GM19455 (cell line): ENCODE measurements at regions not wholly inside any gene's neighbourhood (a gene's known extent, or its start where the extent isn't known, plus 50 kb on each side); places are given as distances from the start of the nearest gene placed in this dataset.
"Not testable (repeated sequence)": the region's sequence is repeated elsewhere in the genome, so short reads cannot be mapped to it uniquely, and the experiment has no call there.

ENCODE experiments used
- ATAC-seq: cut with Tn5 transposase; IDR thresholded peaks from one replicate; pipeline ENCODE4 v1.9.1; 2021; ENCODE audit not compliant: unreplicated experiment

- ATAC-seq: no peak
Observed at GRCh38 chr12:19819231-19819630, 379.9 kb downstream of the AEBP2 start.

GRCh38 chr12:19822476-19822875, 383.2 kb downstream of the AEBP2 start:
- ATAC-seq: no peak

GRCh38 chr12:19823326-19823725, 384.0 kb downstream of the AEBP2 start:
- not testable (repeated sequence) for ATAC-seq

GRCh38 chr12:19826980-19827550, 387.8 kb downstream of the AEBP2 start:
- ATAC-seq: no peak

GRCh38 chr12:19829100-19829853, 390.0 kb downstream of the AEBP2 start:
- no peak for ATAC-seq

GRCh38 chr12:19830446-19830845, 391.2 kb downstream of the AEBP2 start:
- ATAC-seq: no peak

- no peak for ATAC-seq
Observed at GRCh38 chr12:19833775-19834501, 394.6 kb downstream of the AEBP2 start.

- ATAC-seq: no peak
Observed at GRCh38 chr12:19834592-19834991, 395.3 kb downstream of the AEBP2 start.

GRCh38 chr12:19836056-19836455, 396.8 kb downstream of the AEBP2 start:
- no peak for ATAC-seq

GRCh38 chr12:19836456-19836855, 397.2 kb downstream of the AEBP2 start:
- no peak for ATAC-seq

- no peak for ATAC-seq
Observed at GRCh38 chr12:19837543-19837942, 398.3 kb downstream of the AEBP2 start.

GRCh38 chr12:19841451-19841850, 402.2 kb downstream of the AEBP2 start:
- ATAC-seq: no peak

GRCh38 chr12:19842116-19842515, 402.8 kb downstream of the AEBP2 start:
- ATAC-seq: no peak

- no peak for ATAC-seq
Observed at GRCh38 chr12:19844224-19844623, 404.9 kb downstream of the AEBP2 start.

- ATAC-seq: no peak
Observed at GRCh38 chr12:19846574-19846973, 407.3 kb downstream of the AEBP2 start.

- ATAC-seq: peak; percentile 87
Observed at GRCh38 chr12:19847294-19848059, 408.2 kb downstream of the AEBP2 start.

GRCh38 chr12:19848421-19848820, 409.1 kb downstream of the AEBP2 start:
- ATAC-seq: no peak

- ATAC-seq: no peak
Observed at GRCh38 chr12:19849208-19849607, 409.9 kb downstream of the AEBP2 start.

- ATAC-seq: no peak
Observed at GRCh38 chr12:19850346-19851065, 411.2 kb downstream of the AEBP2 start.

- no peak for ATAC-seq
Observed at GRCh38 chr12:19852100-19852855, 413.0 kb downstream of the AEBP2 start.
